Epithelial cell of esophagus (primary cell): ENCODE measurements at regions not wholly inside any gene's neighbourhood (a gene's known extent, or its start where the extent isn't known, plus 50 kb on each side); places are given as distances from the start of the nearest gene placed in this dataset.
"Not testable (repeated sequence)": the region's sequence is repeated elsewhere in the genome, so short reads cannot be mapped to it uniquely, and the experiment has no call there.

Source experiments
- DNase-seq: peaks from one replicate; pipeline ENCODE4 v3.0.0; 2010; ENCODE audit warnings: low read depth
- H3K4me3 ChIP-seq: 2 replicates; pipeline ENCODE4 v1.5.1; 2011; ENCODE audit warnings: mild to moderate bottlenecking, low read length, control low read depth

DNA sequence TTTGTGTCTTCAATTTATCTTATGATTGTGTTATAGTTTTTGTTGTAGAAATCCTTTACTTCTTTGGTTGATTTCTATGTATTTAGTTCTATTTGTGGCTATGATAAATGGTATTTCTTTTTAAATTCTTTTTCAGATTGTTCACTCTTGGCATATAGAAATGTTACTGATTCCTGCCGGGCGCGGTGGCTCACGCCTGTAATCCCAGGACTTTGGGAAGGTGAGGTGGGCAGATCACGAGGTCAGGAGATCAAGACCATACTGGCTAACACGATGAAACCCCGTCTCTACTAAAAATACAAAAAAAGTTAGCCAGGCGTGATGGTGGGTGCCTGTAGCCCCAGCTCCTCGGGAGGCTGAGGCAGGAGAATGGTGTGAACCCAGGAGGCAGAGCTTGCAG lies 158.6 kb upstream of the TPTE start:
- DNase-seq, result not testable (repeated sequence)

DNA sequence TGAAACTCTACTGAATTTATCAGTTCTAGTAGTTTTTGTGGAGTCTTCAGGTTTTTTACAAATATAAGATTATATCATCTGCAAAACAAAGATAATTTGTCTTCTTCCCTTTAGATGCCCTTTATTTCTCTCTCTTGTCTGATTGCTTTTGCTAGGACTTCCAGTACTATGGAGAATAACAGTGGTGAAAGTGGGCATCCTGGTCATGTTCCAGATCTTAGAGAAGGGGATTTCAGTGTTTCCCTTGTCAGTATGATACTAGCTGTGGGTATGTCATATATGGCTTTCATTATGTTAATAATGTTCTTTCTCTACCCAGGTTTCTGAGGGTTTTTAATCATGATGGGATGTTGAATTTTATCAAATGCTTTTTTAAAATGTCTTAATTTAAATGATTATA lies 158.1 kb upstream of the TPTE start:
- not testable (repeated sequence) for H3K4me3 ChIP-seq, DNase-seq

More for the DNA sequence above, 158.6 kb upstream of the TPTE start:
- H3K4me3 ChIP-seq, result not testable (repeated sequence)

DNA sequence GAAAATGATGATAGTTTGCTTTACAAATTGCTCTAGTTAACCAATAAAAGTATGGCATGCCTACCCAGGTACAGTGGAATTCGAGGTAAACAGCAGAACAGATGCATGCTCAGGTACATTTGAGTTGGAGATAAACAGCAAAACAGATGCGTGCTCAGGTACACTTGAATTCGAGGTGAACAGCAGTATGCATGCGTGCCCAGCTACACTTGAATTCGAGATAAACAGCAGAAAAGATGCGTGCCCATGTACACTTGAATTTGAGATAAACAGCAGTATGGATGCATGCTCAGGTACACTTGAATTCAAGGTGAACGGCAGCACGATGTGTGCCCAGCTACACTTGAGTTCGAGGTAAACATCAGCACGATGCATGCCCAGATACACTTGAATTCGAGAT lies 155.2 kb upstream of the TPTE start:
- H3K4me3 ChIP-seq, DNase-seq: not testable (repeated sequence)

DNA sequence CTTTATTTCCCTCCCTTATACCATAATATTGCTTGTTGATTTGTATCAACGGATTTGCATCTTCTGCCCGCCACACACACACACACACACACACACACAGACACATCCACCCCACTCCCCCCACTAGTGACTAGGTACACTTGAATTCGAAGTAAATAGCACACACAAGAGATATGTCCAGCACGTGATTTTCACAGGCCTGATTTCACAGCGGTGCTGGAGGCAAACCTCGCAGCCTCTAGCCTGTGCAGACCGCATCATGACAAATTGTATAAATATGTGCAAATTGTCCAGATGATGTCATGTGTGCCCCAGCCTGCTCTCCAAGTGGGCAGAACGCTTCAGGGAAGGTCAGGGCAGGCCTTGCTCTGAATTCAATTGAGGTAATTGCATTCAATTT lies 153.8 kb upstream of the TPTE start:
- H3K4me3 ChIP-seq, DNase-seq: not testable (repeated sequence)

DNA sequence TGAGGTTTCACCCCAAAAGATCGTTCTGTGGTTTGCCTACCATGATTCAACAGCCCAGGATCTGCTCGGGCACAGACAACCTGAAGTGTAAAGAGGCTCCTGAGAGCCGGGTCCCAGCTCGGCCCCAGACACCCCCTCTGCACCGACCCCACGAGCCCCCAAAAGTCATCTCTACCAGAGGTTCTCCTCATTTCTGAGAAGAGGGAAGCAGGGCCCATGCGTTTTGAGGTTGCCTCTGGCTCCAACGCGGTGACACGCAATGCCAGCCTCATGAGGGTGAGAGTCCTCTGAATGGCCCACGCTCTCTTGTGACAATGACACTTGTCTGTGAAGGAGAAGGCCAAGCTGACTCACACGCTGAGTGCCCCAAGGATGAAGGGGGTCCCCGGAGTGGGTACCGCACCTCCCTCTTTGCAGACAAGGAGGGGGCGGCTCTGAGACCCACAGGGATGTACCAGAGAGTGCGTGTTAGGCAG lies 153.0 kb upstream of the TPTE start:
- not testable (repeated sequence) for H3K4me3 ChIP-seq, DNase-seq

DNA sequence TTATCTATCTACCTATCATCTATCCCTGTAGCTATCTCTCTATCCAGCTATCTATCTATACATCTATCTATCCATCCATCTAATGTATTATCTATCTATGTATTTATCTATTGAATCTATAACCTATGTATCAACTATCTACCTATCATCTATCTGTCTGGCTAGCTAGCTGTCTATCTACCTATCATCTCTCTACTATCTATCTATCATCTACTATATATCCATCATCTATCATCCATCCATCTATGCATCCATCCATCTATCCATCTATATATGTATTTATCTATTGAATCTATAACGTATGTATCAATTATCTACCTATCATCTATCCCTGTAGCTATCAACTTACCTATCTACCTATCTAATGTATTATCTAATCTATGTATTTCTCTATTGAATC lies 152.1 kb upstream of the TPTE start:
- not testable (repeated sequence) for DNase-seq, H3K4me3 ChIP-seq

DNA sequence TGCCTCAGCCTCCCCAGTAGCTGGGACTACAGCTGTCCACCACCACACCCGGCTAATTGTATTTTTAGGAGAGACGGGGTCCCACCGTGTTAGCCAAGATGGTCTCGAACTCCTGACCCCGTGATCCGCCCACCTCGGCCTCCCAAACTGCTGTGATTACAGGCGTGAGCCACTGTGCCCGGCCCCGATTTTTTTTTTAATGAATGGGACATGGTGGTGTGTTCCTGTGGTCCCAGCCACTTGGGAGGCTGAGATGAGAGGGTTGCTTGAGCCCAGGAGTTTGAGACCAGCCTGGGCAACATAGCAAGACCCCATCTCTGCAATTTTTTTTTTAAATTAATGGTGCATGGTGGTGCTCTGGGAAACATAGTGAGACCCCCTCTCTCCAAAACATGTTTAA lies 143.6 kb upstream of the TPTE start:
- not testable (repeated sequence) for DNase-seq, H3K4me3 ChIP-seq

DNA sequence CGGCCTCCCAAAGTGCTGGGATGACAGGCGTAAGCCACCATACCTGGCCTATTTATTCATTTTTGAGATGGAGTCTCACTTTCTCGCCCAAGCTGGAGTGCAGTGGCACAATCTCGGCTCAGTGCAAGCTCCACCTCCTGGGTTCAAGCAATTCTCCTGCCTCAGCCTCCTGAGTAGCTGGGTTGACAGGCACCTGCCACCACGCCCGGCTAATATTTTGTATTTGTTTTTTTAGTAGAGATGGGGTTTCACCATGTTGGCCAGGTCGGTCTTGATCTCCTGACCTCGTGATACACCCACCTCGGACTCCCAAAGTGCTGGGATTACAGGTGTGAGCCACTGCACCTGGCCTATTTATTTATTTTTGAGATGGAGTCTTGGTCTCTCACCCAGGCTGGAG lies 141.6 kb upstream of the TPTE start:
- not testable (repeated sequence) for H3K4me3 ChIP-seq, DNase-seq

DNA sequence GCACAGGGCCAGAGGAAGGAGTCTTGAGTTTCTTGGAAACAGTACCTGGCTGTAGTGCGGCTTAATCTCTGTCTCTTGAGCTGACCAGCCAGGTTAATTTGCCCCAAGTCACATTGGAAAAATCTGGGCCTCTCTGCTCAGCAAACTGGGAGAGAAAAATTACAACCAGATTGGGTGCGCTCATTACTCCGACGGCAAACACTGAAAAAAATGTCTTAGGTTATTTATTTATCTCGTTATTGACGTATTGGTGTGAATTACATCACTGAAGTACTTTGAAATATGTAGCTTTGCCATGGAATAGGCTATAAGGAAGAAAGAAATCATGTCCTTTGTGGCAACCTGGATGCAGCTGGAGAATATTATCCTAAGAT lies 139.7 kb upstream of the TPTE start:
- not testable (repeated sequence) for H3K4me3 ChIP-seq, DNase-seq

DNA sequence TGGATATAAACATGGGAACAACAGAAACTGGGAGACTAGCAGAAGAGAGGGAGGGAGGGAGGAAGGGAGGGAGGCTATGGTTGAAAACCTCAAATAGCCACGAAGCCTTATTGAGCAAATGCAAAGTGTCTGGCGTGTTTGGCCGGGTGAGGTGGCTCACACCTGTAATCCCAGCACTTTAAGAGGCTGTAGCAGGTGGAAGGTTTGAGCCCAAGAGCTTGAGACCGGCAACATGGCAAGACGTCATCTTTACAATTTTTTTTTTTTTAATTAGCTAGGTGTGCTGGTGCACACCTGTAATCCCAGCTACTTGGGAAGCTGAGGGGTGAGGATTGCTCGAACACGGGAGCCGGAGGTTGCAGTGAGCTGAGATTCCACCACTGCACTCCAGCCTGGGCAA lies 139.2 kb upstream of the TPTE start:
- H3K4me3 ChIP-seq, DNase-seq: not testable (repeated sequence)

DNA sequence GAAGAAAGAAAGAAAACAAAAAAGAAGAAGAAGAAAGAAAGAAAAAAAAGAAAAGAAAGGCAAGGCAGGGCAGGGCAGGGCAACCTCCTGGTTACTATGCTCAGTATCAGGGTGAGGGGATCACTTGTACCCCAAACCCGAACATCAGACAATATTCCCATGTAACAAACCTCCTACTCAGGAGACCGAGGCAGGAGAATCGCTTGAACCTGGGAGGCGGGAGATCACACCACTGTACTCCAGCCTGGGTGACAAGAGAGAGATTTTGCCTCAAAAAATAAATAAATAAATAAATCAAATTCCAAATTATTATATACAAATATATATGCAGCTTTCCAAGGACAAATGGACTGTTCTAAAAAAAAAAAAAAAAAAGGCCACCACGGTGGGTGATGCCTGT lies 138.8 kb upstream of the TPTE start:
- not testable (repeated sequence) for H3K4me3 ChIP-seq, DNase-seq

DNA sequence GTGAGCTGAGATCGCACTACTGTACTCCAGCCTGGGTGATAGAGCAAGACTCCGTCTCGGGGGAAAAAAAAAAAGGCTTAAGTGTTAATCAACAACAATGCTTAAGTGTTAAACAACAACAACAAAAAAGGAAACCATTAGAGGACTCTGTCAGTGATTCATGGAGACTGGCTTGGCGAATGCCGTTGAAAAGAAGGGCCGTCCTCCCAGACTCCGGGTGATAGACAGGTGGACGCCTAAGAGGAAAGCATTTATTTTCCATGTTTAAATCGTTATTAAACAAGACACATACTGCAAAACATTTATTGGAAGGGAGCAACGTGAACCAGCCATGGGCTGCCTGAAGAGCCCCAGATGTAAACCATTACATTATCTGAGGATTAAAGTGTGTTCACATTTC lies 137.8 kb upstream of the TPTE start:
- H3K4me3 ChIP-seq, DNase-seq: not testable (repeated sequence)

DNA sequence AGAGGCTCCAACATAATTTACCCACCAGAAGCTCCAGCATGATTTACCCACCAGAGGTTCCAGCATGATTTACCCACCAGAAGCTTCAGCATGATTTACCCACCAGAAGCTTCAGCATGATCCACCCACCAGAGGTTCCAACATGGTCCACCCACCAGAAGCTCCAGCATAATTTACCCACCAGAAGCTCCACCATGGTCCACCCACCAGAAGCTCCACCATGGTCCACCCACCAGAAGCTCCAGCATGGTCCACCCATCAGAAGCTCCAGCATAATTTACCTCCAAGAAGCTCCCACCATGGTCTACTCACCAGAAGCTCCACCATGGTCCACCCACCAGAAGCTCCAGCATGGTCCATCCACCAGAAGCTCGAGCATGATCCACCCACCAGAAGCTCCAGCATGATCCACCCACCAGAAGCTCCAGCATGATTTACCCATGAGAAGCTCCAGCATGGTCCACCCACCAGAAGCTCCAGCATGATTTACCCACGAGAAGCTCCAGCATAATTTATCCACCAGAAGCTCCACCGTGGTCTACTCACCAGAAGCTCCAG lies 137.0 kb upstream of the TPTE start:
- not testable (repeated sequence) for H3K4me3 ChIP-seq, DNase-seq

DNA sequence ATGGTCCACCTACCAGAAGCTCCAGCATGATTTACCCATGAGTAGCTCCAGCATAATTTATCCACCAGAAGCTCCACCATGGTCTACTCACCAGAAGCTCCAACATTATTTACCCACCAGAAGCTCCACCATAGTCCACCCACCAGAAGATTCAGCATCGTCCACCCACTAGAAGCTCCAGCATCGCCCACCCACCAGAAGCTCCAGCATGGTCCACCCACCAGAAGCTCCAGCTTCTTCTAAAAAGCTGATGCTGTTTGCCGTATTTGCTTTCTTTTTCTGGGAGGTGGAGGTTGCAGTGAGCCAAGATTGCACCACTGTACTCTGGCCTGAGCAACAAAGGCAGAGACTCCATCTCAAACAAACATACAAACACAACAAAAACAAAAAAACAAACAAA lies 136.2 kb upstream of the TPTE start:
- not testable (repeated sequence) for DNase-seq, H3K4me3 ChIP-seq

DNA sequence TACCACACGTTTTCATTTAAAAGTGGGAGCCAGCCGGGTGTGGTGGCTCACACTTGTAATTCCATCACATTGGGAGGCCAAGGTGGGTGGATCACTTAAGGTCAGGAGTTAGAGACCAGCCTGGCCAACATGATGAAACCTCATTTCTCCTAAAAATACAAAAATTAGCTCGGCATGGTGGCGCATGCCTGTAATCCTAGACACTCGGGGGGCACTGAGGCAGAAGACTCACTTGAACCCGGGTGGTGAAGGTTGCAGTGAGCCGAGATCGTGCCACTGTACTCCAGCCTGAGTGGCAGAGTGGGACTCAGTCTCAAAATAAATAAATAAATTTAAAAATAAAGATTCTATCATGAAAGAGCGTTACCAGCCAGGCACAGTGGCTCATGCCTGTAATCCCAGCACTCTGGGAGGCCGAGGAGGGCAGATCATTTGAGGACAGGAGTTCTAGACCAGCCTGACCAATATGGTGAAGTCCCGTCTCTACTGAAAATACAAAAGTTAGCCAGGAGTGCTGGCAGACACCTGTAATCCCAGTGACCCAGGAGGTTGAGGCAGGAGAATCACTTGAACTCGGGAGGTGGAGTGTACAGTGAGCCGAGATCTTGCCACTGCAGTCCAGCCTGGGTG lies 135.4 kb upstream of the TPTE start:
- H3K4me3 ChIP-seq, DNase-seq: not testable (repeated sequence)

DNA sequence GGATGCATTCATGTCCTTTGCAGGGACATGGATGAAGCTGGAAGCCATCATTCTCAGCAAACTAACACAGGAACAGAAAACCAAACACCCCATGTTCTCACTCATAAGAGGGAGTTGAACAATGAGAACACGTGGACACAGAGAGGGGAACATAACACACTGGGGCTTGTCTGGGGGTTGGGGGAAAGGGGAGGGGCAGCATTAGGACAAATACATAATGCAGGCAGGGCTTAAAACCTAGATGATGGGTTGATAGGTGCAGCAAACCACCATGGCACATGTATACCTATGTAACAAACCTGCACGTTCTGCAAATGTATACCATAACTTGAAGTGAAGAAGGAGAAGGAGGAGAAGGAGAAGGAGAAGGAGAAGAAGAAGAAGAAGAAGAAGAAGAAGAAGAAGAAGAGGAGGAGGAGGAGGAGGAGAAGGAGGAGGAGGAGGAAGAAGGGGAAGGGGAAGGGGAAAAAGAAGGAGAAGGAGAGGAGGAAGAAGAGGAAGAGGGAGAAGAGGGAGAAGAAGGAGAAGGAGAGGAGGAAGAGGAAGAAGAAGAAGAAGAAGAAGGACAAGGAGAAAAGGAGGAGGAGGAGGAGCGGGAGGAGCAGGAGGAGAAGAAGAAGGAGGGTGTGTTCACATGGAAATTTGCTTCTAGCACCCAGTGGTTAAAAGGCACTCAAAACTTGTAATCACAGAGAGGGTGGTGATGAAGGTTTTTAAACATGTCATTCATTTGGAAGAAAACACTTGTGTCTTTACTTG lies 133.5 kb upstream of the TPTE start:
- H3K4me3 ChIP-seq, DNase-seq: not testable (repeated sequence)

DNA sequence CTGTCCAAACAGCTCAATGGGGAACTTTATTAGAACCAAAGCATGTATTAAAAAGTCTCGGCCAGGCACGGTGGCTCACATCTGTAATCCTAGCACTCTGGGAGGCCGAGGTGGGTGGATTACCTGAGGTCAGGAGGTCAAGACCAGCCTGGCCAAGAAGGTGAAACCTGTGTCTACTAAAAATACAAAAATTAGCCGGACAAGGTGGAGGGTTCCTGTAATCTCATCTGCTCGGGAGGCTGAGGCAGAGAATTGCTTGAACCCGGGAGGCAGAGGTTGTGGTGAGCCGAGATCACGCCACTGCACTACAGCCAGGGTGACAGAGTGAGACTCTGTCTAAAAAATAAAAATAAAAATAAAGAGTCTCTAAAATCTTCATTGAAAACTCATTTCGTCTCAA lies 132.8 kb upstream of the TPTE start:
- not testable (repeated sequence) for DNase-seq

DNA sequence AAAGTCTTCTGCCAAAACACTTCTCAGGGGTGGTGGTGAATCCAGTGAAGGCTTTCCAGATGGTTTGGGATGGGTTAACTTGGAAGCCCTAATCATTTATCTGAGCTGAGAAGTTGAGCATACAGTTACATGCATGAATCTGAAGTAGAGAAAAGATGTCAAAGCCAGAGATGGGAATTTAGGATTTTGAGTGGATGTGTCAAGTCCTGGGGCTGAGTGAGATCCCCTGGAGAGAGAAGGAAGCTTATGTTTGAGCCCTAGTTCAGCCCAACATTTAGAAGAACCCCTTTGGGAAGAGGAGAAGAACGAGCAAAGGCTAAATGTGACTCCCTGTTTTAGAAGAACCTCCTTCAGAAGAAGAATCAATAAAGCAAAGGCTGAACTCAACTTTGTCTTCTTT lies 129.1 kb upstream of the TPTE start:
- DNase-seq, H3K4me3 ChIP-seq: not testable (repeated sequence)

More for the DNA sequence above, 132.8 kb upstream of the TPTE start:
- H3K4me3 ChIP-seq, result not testable (repeated sequence)

DNA sequence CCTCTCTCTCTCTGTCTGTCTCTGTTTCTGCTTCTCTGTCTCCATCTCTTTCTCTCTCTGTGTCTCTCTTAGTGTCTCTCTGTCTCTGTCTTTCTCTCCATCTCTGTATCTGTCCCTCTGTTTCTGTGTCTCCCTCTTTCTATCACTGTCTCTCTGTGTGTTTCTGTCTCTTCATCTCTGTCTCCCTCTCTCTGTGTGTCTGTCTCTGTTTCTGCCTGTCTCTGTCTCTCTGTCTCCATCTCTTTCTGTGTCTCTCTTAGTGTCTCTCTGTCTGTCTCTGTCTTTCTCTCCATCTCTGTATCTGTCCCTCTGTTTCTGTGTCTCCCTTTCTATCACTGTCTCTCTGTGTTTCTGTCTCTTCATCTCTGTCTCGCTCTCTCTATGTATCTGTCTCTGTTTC lies 125.4 kb upstream of the TPTE start:
- H3K4me3 ChIP-seq, DNase-seq: not testable (repeated sequence)

DNA sequence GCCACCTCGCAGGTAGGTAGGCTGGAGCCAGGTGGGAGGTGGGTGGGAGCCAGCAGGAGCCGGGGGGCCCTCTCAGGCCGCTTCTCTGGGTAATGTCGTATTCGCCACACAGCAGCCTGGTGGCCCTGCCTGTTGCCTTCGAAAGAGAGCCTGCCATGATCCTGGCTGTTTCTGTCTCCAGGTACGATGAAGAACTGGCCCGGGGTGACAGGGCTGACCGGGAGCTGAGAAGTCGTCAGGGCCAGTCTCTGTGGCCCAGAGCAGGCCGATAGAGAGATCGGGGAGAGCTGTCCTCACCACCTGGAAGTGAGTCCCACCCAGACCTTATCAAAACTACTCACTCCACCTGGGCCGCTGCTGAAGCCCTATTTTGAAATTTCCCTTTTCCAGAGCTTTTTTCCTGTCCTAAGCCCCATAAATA lies 123.9 kb upstream of the TPTE start:
- DNase-seq, H3K4me3 ChIP-seq: not testable (repeated sequence)
